ENCODE measurements at regions not wholly inside any gene's neighbourhood (a gene's known extent, or its start where the extent isn't known, plus 50 kb on each side); places are given as distances from the start of the nearest gene placed in this dataset.

GRCh38 chr5:68423154-68423811, 207.7 kb downstream of the PIK3R1 start:
- no peak for TF ChIP-seq CTCF (IDR thresholded peaks at IDR 0.05 in 8 of 11, conservative IDR thresholded peaks at IDR 0.05 in 3 of 11)
- no peak for TF ChIP-seq POLR2AphosphoS5 (IDR thresholded peaks at IDR 0.05)
